Heart left ventricle (tissue), 13 donors: ENCODE measurements at regions not wholly inside any gene's neighbourhood (a gene's known extent, or its start where the extent isn't known, plus 50 kb on each side); places are given as distances from the start of the nearest gene placed in this dataset.

ENCODE experiments used
- CTCF ChIP-seq, 12 donors: fragments of 200-600 bp; sonication (generic) in 4 of 12; IDR thresholded peaks; one replicate each; pipeline versions ENCODE4 v1.5.0 to v1.8.0; 2018 to 2022; ENCODE audit warnings: antibody characterized with exemption in 12 of 12, mild to moderate bottlenecking in 5 of 12
- POLR2A ChIP-seq, 2 donors: fragments of 450-650 bp; IDR thresholded peaks; one replicate each; pipeline ENCODE4 v1.6.1; 2017; ENCODE audit warnings: antibody characterized with exemption in 2 of 2, mild to moderate bottlenecking in 2 of 2, moderate library complexity in 2 of 2
- donor health status: ischemic (EF 13 %, LVEDD 7.1; RV severe dilation, severe dysfunction).
- donor health status: DM: no; HTN: yes; CAD: no.
- donor health status: DM: no; HTN: no; CAD: no.
- donor health status: ischemic (EF 25% LVEDD 6.9; RV normal size, moderate dysfunction).
- donor health status: ischemic (EF 25% LVEDD 5.7; RV mildly dilated, moderate dysfunction).
- donor health status: ischemic (EF 35%, LVEDD 5.7; RV mildly dilated, moderate dysfunction).
- donor health status: nonischemic (EF 11% LVEDD 7.7; RV severe dilation, severe dysfunction).
- donor health status: DM: yes; HTN: yes; CAD: no.
- donor health status: PGD.
- donor health status: ischemic (EF 29% LVEDD 5.4; RV normal size, mild dysfunction).
- donor health status: nonischemic (EF 23%, LVEDD 6.1; RV moderate dilation, normal function).

GRCh38 chr2:51528156-51528555 is 496.2 kb upstream of the NRXN1 start:
- TF ChIP-seq POLR2A (IDR thresholded peaks at IDR 0.05), result no peak
- TF ChIP-seq CTCF (IDR thresholded peaks at IDR 0.05), result no peak
